ENCODE measurements at regions not wholly inside any gene's neighbourhood (a gene's known extent, or its start where the extent isn't known, plus 50 kb on each side); places are given as distances from the start of the nearest gene placed in this dataset.

DNA sequence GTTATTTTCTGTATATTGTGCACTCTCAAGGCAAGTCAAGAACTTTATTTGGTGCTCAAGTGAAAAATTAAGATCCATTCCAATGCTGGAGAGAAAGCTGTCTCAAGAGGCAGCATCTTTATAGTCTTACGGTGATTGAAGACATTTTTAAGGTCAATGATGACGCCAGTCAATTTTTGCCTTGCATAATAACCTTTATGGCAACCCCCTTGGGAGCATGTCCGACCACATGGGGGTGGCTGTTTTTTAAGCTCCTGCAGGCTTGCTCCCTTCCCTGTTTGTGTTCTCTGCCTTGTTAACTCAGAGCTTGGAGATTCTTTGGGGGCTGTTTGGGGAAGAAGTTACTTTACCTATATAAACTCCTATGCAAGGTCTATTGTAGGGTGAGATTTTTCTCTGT is 109.6 kb upstream of the FERMT1 start:
- TF ChIP-seq, protein P1, sequence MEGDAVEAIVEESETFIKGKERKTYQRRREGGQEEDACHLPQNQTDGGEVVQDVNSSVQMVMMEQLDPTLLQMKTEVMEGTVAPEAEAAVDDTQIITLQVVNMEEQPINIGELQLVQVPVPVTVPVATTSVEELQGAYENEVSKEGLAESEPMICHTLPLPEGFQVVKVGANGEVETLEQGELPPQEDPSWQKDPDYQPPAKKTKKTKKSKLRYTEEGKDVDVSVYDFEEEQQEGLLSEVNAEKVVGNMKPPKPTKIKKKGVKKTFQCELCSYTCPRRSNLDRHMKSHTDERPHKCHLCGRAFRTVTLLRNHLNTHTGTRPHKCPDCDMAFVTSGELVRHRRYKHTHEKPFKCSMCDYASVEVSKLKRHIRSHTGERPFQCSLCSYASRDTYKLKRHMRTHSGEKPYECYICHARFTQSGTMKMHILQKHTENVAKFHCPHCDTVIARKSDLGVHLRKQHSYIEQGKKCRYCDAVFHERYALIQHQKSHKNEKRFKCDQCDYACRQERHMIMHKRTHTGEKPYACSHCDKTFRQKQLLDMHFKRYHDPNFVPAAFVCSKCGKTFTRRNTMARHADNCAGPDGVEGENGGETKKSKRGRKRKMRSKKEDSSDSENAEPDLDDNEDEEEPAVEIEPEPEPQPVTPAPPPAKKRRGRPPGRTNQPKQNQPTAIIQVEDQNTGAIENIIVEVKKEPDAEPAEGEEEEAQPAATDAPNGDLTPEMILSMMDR (IDR thresholded peaks at IDR 0.05; ENCODE audit: low read depth, low read length) = no peak
- TF ChIP-seq, protein P2, sequence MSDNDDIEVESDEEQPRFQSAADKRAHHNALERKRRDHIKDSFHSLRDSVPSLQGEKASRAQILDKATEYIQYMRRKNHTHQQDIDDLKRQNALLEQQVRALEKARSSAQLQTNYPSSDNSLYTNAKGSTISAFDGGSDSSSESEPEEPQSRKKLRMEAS (IDR thresholded peaks at IDR 0.05; ENCODE audit: low read depth, low read length) = no peak; the same call in 1 of the 2 replicates
- TF ChIP-seq POLR2A (IDR thresholded peaks at IDR 0.05; ENCODE audit: extremely low read depth, insufficient read length) (no peak), MYC (IDR thresholded peaks at IDR 0.05; ENCODE audit: low read depth, low read length) (no peak; the same call in 1 of the 2 replicates)

All from NB4 (cell line).